SK-N-SH (cell line): ENCODE measurements at regions not wholly inside any gene's neighbourhood (a gene's known extent, or its start where the extent isn't known, plus 50 kb on each side); places are given as distances from the start of the nearest gene placed in this dataset.

Source experiments
- CTCF ChIA-PET: fragments of 300-600, 350-600 bp; formaldehyde crosslinking; extraction: SDS; loops from one replicate; lab custom pipeline; 2021; lab: Yijun Ruan, JAX
- POLR2A ChIA-PET: fragments of 350-600 bp; sonication (Branson Sonifier 250); formaldehyde crosslinking; extraction: SDS; loops from one replicate; lab custom pipeline; 2020; ENCODE audit warnings: antibody characterized with exemption, inconsistent platforms; lab: Yijun Ruan, JAX
- DNase-seq: peaks from one replicate; pipeline ENCODE4 v3.0.0; 2012
- H2AFZ ChIP-seq: fragments of 200-600 bp; sonication (generic); 2 replicates; pipeline ENCODE4 v1.8.1; 2016; ENCODE audit warnings: antibody characterized with exemption, mild to moderate bottlenecking, low read depth
- H3F3A ChIP-seq: fragments of 200-600 bp; sonication (generic); replicated peaks from 2 replicates; pipeline ENCODE3; 2016; ENCODE audit warnings: antibody characterized with exemption, mild to moderate bottlenecking; ENCODE audit not compliant: insufficient read depth
- H3K27ac ChIP-seq, 2 experiments: fragments of 200-500 bp in 1 of 2; fragments of 200-600 bp in 1 of 2; sonication (Bioruptor generic) in 1 of 2; sonication (generic), shearing (Covaris generic) in 1 of 2; 2 replicates each; pipeline versions ENCODE4 v1.5.1 to v1.6.1; 2014 to 2016; ENCODE audit warnings: low read depth in 2 of 2, inconsistent platforms in 1 of 2, low read length in 1 of 2, mild to moderate bottlenecking in 1 of 2, mixed read lengths in 1 of 2
- H3K27me3 ChIP-seq: fragments of 200-600 bp; sonication (generic), shearing (Covaris generic); 2 replicates; pipeline ENCODE4 v1.6.1; 2016; ENCODE audit warnings: mixed run types; ENCODE audit not compliant: insufficient read depth
- H3K36me3 ChIP-seq, 2 experiments: fragments of 200-500 bp in 1 of 2; fragments of 200-600 bp in 1 of 2; sonication (Bioruptor generic) in 1 of 2; sonication (generic) in 1 of 2; replicated peaks in 1 of 2; 2 replicates each; pipeline versions ENCODE3 to v1.5.1; 2014 to 2016; ENCODE audit warnings: low read length in 1 of 2, mild to moderate bottlenecking in 1 of 2; ENCODE audit not compliant: insufficient read depth in 2 of 2, control insufficient read depth in 1 of 2
- H3K4me1 ChIP-seq, 2 experiments: fragments of 200-500 bp in 1 of 2; fragments of 200-600 bp in 1 of 2; sonication (Bioruptor generic) in 1 of 2; sonication (generic), shearing (Covaris generic) in 1 of 2; 2 replicates each; pipeline versions ENCODE4 v1.5.1 to v1.6.1; 2014 to 2016; ENCODE audit warnings: low read depth in 1 of 2, low read length in 1 of 2, mixed run types in 1 of 2; ENCODE audit not compliant: insufficient read depth in 2 of 2, control insufficient read depth in 1 of 2
- H3K4me2 ChIP-seq: fragments of 200-600 bp; sonication (generic), shearing (Covaris generic); 2 replicates; pipeline ENCODE4 v1.6.1; 2017; ENCODE audit warnings: mixed run types
- H3K4me3 ChIP-seq, 2 experiments: fragments of 200-500 bp in 1 of 2; fragments of 200-600 bp in 1 of 2; sonication (Bioruptor generic) in 1 of 2; sonication (generic), shearing (Covaris generic) in 1 of 2; 2 replicates each; pipeline versions ENCODE4 v1.5.1 to v1.8.1; 2014 to 2016; ENCODE audit warnings: low read depth in 2 of 2, inconsistent platforms in 1 of 2, low read length in 1 of 2, mild to moderate bottlenecking in 1 of 2, mixed read lengths in 1 of 2, moderate library complexity in 1 of 2
- H3K79me2 ChIP-seq: fragments of 200-600 bp; sonication (generic); 2 replicates; pipeline ENCODE4 v1.8.1; 2017; ENCODE audit warnings: mild to moderate bottlenecking; ENCODE audit not compliant: insufficient read depth
- H3K9ac ChIP-seq: fragments of 200-600 bp; sonication (generic); 2 replicates; pipeline ENCODE4 v1.6.1; 2017; ENCODE audit warnings: mixed run types
- H3K9me2 ChIP-seq: fragments of 200-600 bp; sonication (generic); 2 replicates; pipeline ENCODE4 v1.6.1; 2017; ENCODE audit warnings: mixed run types
- H3K9me3 ChIP-seq: fragments of 200-600 bp; sonication (generic); 2 replicates; pipeline ENCODE4 v1.6.1; 2017; ENCODE audit warnings: mixed run types, mild to moderate bottlenecking, moderate library complexity
- H4K20me1 ChIP-seq: fragments of 200-600 bp; sonication (generic); 2 replicates; pipeline ENCODE4 v1.6.1; 2017; ENCODE audit warnings: mild to moderate bottlenecking, mixed run types; ENCODE audit not compliant: insufficient read depth
- CHD2 ChIP-seq: fragments of 150-350 bp; IDR thresholded peaks from 2 replicates; pipeline ENCODE4 v1.6.1; 2018; ENCODE audit warnings: low read length; ENCODE audit not compliant: partially characterized antibody
- ELF1 ChIP-seq: IDR thresholded peaks from 2 replicates; pipeline ENCODE4 v1.4.0; 2012
- EP300 ChIP-seq, 2 experiments: IDR thresholded peaks; 2 replicates each; pipeline versions ENCODE4 v1.4.0 to v1.6.1; 2012; ENCODE audit warnings: borderline replicate concordance in 1 of 2, low read depth in 1 of 2, low read length in 1 of 2
- FOSL2 ChIP-seq: IDR thresholded peaks from 2 replicates; pipeline ENCODE4 v1.4.0; 2012; ENCODE audit warnings: low read depth, mild to moderate bottlenecking, moderate library complexity, borderline replicate concordance
- FOXJ3 ChIP-seq: sonication (generic); formaldehyde crosslinking; IDR thresholded peaks from 2 replicates; pipeline ENCODE4 v1.5.1; 2020; ENCODE audit warnings: mild to moderate bottlenecking, missing genetic modification reagents
- FOXM1 ChIP-seq: IDR thresholded peaks from 2 replicates; pipeline ENCODE4 v1.4.0; 2012; ENCODE audit warnings: low read depth, mild to moderate bottlenecking
- MAX ChIP-seq: IDR thresholded peaks from 2 replicates; pipeline ENCODE4 v1.4.0; 2012; ENCODE audit warnings: low read depth
- MEF2A ChIP-seq: IDR thresholded peaks from 2 replicates; pipeline ENCODE4 v1.4.0; 2012; ENCODE audit warnings: low read depth, borderline replicate concordance
- MXI1 ChIP-seq: IDR thresholded peaks from 2 replicates; pipeline ENCODE4 v1.6.1; 2012; ENCODE audit warnings: mild to moderate bottlenecking, low read depth, low read length, improper control_type of control experiment
- PBX3 ChIP-seq: IDR thresholded peaks from 2 replicates; pipeline ENCODE4; 2012
- RAD21 ChIP-seq: IDR thresholded peaks from 2 replicates; pipeline ENCODE4 v1.6.1; 2012; ENCODE audit warnings: mild to moderate bottlenecking, low read length
- RCOR1 ChIP-seq: fragments of 150-350 bp; IDR thresholded peaks from 2 replicates; pipeline ENCODE4 v1.6.1; 2017; ENCODE audit warnings: antibody characterized with exemption, low read length
- REST ChIP-seq: IDR thresholded peaks from 2 replicates; pipeline ENCODE4 v1.6.1; 2012; ENCODE audit warnings: mild to moderate bottlenecking, low read depth, low read length, moderate library complexity
- RFX5 ChIP-seq: IDR thresholded peaks from 2 replicates; pipeline ENCODE4 v1.6.1; 2012; ENCODE audit warnings: mild to moderate bottlenecking, improper control_type of control experiment, low read length
- RXRA ChIP-seq: IDR thresholded peaks from 2 replicates; pipeline ENCODE4 v1.4.0; 2012; ENCODE audit warnings: low read depth, mild to moderate bottlenecking, borderline replicate concordance
- SMC3 ChIP-seq: IDR thresholded peaks from 2 replicates; pipeline ENCODE4 v1.6.1; 2012; ENCODE audit warnings: low read depth, low read length, improper control_type of control experiment
- TEAD4 ChIP-seq: IDR thresholded peaks from 2 replicates; pipeline ENCODE4 v1.4.0; 2012; ENCODE audit warnings: mild to moderate bottlenecking, borderline replicate concordance; ENCODE audit not compliant: insufficient read depth
- ZBTB33 ChIP-seq: IDR thresholded peaks from 2 replicates; pipeline ENCODE4 v1.4.0; 2012; ENCODE audit warnings: low read depth, borderline replicate concordance
- WGBS: methylation state at CpG from one replicate; pipeline ENCODE4 v1.1.6; 2017; ENCODE audit warnings: low lambda C conversion rate; 5-methylcytosine and 5-hydroxymethylcytosine counted together

- no peaks in the 10 kb centered on the region for H3K27me3 ChIP-seq
- no peaks in the 10 kb centered on the region for H3K9me2 ChIP-seq
- H4K20me1 ChIP-seq = no peaks in the 10 kb centered on the region
- H2AFZ ChIP-seq = no peak overlapping the region
- CTCF ChIA-PET = interaction anchor here (1.7 kb wide), 1 partner anchor 237 kb away, joined by 5 read pairs; no protein-coding TSS in a partner anchor
- WGBS = 5% methylated on average over 7 of the region's 7 CpGs
- DNase-seq = no peak
- TF ChIP-seq RCOR1 = no peak
- TF ChIP-seq CHD2 = no peak
- no peak for TF ChIP-seq EP300 (IDR thresholded peaks at IDR 0.05; ENCODE audit: borderline replicate concordance in 1 of 2, low read depth in 1 of 2, low read length in 1 of 2)
- TF ChIP-seq MEF2A = no peak
- TF ChIP-seq RXRA = no peak
- no peak for TF ChIP-seq FOXM1
- no peak for TF ChIP-seq REST
- TF ChIP-seq SMC3 = no peak
- no peak for TF ChIP-seq FOXJ3
- H3F3A ChIP-seq = no peaks in the 10 kb centered on the region
- no peak overlapping the region for H3K9ac ChIP-seq
- POLR2A ChIA-PET = interaction anchor here (0.5 kb wide), 1 partner anchor 599 kb away, joined by 5 read pairs; no protein-coding TSS in a partner anchor
- no peak overlapping the region; the same call in 1 of the 2 replicates for H3K4me2 ChIP-seq
- no peak overlapping the region for H3K27ac ChIP-seq
- no peak overlapping the region for H3K4me3 ChIP-seq
- no peaks in the 10 kb centered on the region for H3K79me2 ChIP-seq
- H3K4me1 ChIP-seq = no peaks in the 10 kb centered on the region; a peak in 1 of 4 replicates
- H3K36me3 ChIP-seq = no peaks in the 10 kb centered on the region
- no peaks in the 10 kb centered on the region for H3K9me3 ChIP-seq
Measured at GRCh38 chr19:28472843-28473242, 740.1 kb downstream of the UQCRFS1 start.

- no peak for DNase-seq
- H4K20me1 ChIP-seq = no peaks in the 10 kb centered on the region
- POLR2A ChIA-PET = interaction anchor here (0.5 kb wide), 1 partner anchor 598 kb away, joined by 5 read pairs; no protein-coding TSS in a partner anchor
- H3F3A ChIP-seq = no peaks in the 10 kb centered on the region
- H3K9ac ChIP-seq = no peak overlapping the region
- CTCF ChIA-PET = interaction anchor here (0.6 to 1.7 kb wide), 3 partner anchors 11 to 407 kb away, joined by 3 to 5 read pairs (median 5); no protein-coding TSS in a partner anchor
- H3K4me2 ChIP-seq = no peak overlapping the region; the same call in 1 of the 2 replicates
- no peak overlapping the region for H3K4me3 ChIP-seq
- no peaks in the 10 kb centered on the region; a peak in 1 of 4 replicates for H3K4me1 ChIP-seq
- WGBS = 7% methylated on average over 7 of the region's 7 CpGs
- no peaks in the 10 kb centered on the region for H3K27me3 ChIP-seq
- H3K9me2 ChIP-seq = no peaks in the 10 kb centered on the region
- H3K27ac ChIP-seq = no peak overlapping the region
- no peak overlapping the region for H2AFZ ChIP-seq
- H3K79me2 ChIP-seq = no peaks in the 10 kb centered on the region
- H3K9me3 ChIP-seq = no peaks in the 10 kb centered on the region
- H3K36me3 ChIP-seq = no peaks in the 10 kb centered on the region
- no peak for TF ChIP-seq FOXM1
- TF ChIP-seq TEAD4 = no peak
- no peak for TF ChIP-seq MAX
- TF ChIP-seq MXI1 = no peak
- no peak for TF ChIP-seq ELF1
- no peak for TF ChIP-seq PBX3
- TF ChIP-seq SMC3 = no peak
- TF ChIP-seq CHD2 = no peak
- no peak for TF ChIP-seq MEF2A
- no peak for TF ChIP-seq RFX5
- no peak for TF ChIP-seq RAD21
- TF ChIP-seq FOSL2 = no peak
- TF ChIP-seq ZBTB33 = no peak
Measured at GRCh38 chr19:28471731-28472510, 741.0 kb downstream of the UQCRFS1 start.
